IMR-90 (cell line): ENCODE measurements at regions not wholly inside any gene's neighbourhood (a gene's known extent, or its start where the extent isn't known, plus 50 kb on each side); places are given as distances from the start of the nearest gene placed in this dataset.

Experiments
- ATAC-seq: fragments of 200-7000 bp; cut with Tn5 transposase; 2 replicates; pipeline ENCODE4 v1.9.1; 2020; ENCODE audit warnings: low read depth, mild to moderate bottlenecking, moderate library complexity
- BruUV-seq: library from RNA; stranded (reverse); fragments of 400-500 nt; replicated peaks from 2 replicates; lab custom pipeline; 2021; lab: Mats Ljungman, UMichigan
- CTCF ChIA-PET: fragments of 300-600 bp; formaldehyde crosslinking; extraction: SDS; loops from one replicate; lab custom pipeline; 2021; ENCODE audit warnings: antibody characterized with exemption; lab: Yijun Ruan, JAX
- POLR2A ChIA-PET: fragments of 300-600 bp; sonication (Branson Sonifier 250); formaldehyde crosslinking; loops from one replicate; lab custom pipeline; 2022; ENCODE audit warnings: antibody characterized with exemption; ENCODE audit not compliant: unreplicated experiment; lab: Charles Lee
- DNase-seq: peaks from one replicate; pipeline ENCODE4 v3.0.0; 2013
- H2AFZ ChIP-seq: replicated peaks from 2 replicates; pipeline ENCODE3; 2013; ENCODE audit warnings: low read length, mild to moderate bottlenecking; ENCODE audit not compliant: poor library complexity
- H2AK5ac ChIP-seq: 2 replicates; pipeline ENCODE4 v1.6.1; 2013; ENCODE audit warnings: low read depth, low read length, inconsistent platforms
- H2AK9ac ChIP-seq: replicated peaks from 2 replicates; pipeline ENCODE3; 2013; ENCODE audit warnings: mild to moderate bottlenecking, low read depth, low read length, moderate library complexity; ENCODE audit not compliant: poor library complexity
- H2BK120ac ChIP-seq: 2 replicates; pipeline ENCODE4 v1.6.1; 2013; ENCODE audit warnings: low read depth, low read length, inconsistent platforms
- H2BK15ac ChIP-seq: 3 replicates; pipeline ENCODE4 v1.6.1; 2013; ENCODE audit warnings: low read depth, low read length, inconsistent platforms
- H2BK20ac ChIP-seq: 2 replicates; pipeline ENCODE4 v1.6.1; 2013; ENCODE audit warnings: low read depth, mild to moderate bottlenecking, inconsistent platforms, low read length, moderate library complexity
- H2BK5ac ChIP-seq: 2 replicates; pipeline ENCODE4 v1.6.1; 2013; ENCODE audit warnings: mild to moderate bottlenecking, low read depth, low read length, inconsistent platforms; ENCODE audit not compliant: poor library complexity, severe bottlenecking
- H3K14ac ChIP-seq: replicated peaks from 2 replicates; pipeline ENCODE4 v1.6.1; 2013; ENCODE audit warnings: low read depth, low read length, inconsistent platforms
- H3K18ac ChIP-seq: 2 replicates; pipeline ENCODE4 v1.6.1; 2013; ENCODE audit warnings: low read depth, low read length, control low read depth
- H3K23ac ChIP-seq: 2 replicates; pipeline ENCODE4 v1.6.1; 2013; ENCODE audit warnings: low read depth, low read length, inconsistent platforms
- H3K27ac ChIP-seq: 2 replicates; pipeline ENCODE4 v1.5.1; 2013; ENCODE audit warnings: mild to moderate bottlenecking, control low read depth, low read length; ENCODE audit not compliant: insufficient read depth
- H3K27me3 ChIP-seq: 2 replicates; pipeline ENCODE4 v1.6.1; 2013; ENCODE audit warnings: low read length; ENCODE audit not compliant: control insufficient read depth, insufficient read depth
- H3K36me3 ChIP-seq: 2 replicates; pipeline ENCODE4 v1.6.1; 2013; ENCODE audit warnings: low read length, mixed read lengths; ENCODE audit not compliant: control insufficient read depth, insufficient read depth
- H3K4ac ChIP-seq: 2 replicates; pipeline ENCODE4 v1.6.1; 2013; ENCODE audit warnings: low read depth, low read length, inconsistent platforms
- H3K4me1 ChIP-seq: 2 replicates; pipeline ENCODE4 v1.6.1; 2013; ENCODE audit warnings: low read length, mixed read lengths; ENCODE audit not compliant: control insufficient read depth, insufficient read depth
- H3K4me2 ChIP-seq: 2 replicates; pipeline ENCODE4 v1.6.1; 2013; ENCODE audit warnings: low read depth, mild to moderate bottlenecking, control low read depth, low read length, moderate library complexity
- H3K4me3 ChIP-seq: 2 replicates; pipeline ENCODE4 v1.5.1; 2013; ENCODE audit warnings: low read depth, mild to moderate bottlenecking, control low read depth, low read length, moderate library complexity; ENCODE audit not compliant: insufficient read depth
- H3K56ac ChIP-seq: 2 replicates; pipeline ENCODE4 v1.6.1; 2013; ENCODE audit warnings: low read length, inconsistent platforms; ENCODE audit not compliant: insufficient read depth; ENCODE audit errors: extremely low read depth
- H3K79me1 ChIP-seq, 2 experiments: 2 replicates each; pipeline ENCODE4 v1.6.1; 2013; ENCODE audit warnings: low read length in 2 of 2, inconsistent platforms in 1 of 2, low read depth in 1 of 2
- H3K9ac ChIP-seq: 2 replicates; pipeline ENCODE4 v1.6.1; 2013; ENCODE audit warnings: low read depth, low read length, control low read depth
- H3K9me1 ChIP-seq: 2 replicates; pipeline ENCODE4 v1.6.1; 2013; ENCODE audit warnings: low read length, inconsistent platforms; ENCODE audit not compliant: insufficient read depth
- H3K9me3 ChIP-seq: 2 replicates; pipeline ENCODE4 v1.6.1; 2013; ENCODE audit warnings: low read length; ENCODE audit not compliant: control insufficient read depth, insufficient read depth
- H4K20me1 ChIP-seq: 2 replicates; pipeline ENCODE4 v1.6.1; 2013; ENCODE audit warnings: low read length, inconsistent platforms; ENCODE audit not compliant: insufficient read depth
- H4K5ac ChIP-seq: 2 replicates; pipeline ENCODE4 v1.6.1; 2013; ENCODE audit warnings: mild to moderate bottlenecking, low read depth, low read length, control low read depth
- H4K8ac ChIP-seq, 2 experiments: 2 replicates each; pipeline ENCODE4 v1.6.1; 2013; ENCODE audit warnings: low read depth in 2 of 2, low read length in 2 of 2, control low read depth in 1 of 2, inconsistent platforms in 1 of 2
- H4K91ac ChIP-seq: 2 replicates; pipeline ENCODE4 v1.6.1; 2013; ENCODE audit warnings: low read depth, low read length, inconsistent platforms; ENCODE audit not compliant: insufficient read depth
- CEBPB ChIP-seq: IDR thresholded peaks from 2 replicates; pipeline ENCODE4 v1.6.1; 2012; ENCODE audit warnings: low read depth, low read length, improper control_type of control experiment
- SMC3 ChIP-seq: fragments of 150-350 bp; IDR thresholded peaks from 2 replicates; pipeline ENCODE4 v1.6.1; 2016; ENCODE audit warnings: low read depth, mild to moderate bottlenecking, antibody characterized with exemption, low read length, moderate library complexity
- WGBS, 2 experiments: methylation state at CpG; one replicate each; pipeline versions ENCODE4 v1.1.5 to v1.1.7; 2013; ENCODE audit warnings: missing lambda C conversion rate in 2 of 2; ENCODE audit not compliant: insufficient read length in 1 of 2; ENCODE audit errors: extremely low coverage in 2 of 2; 5-methylcytosine and 5-hydroxymethylcytosine counted together
- dilution Hi-C: fragments of 300-500 bp; cut with HindIII; formaldehyde crosslinking; loops from one replicate; pipeline ENCODE4 v1.14.3; 2018; ENCODE audit warnings: low sequenced_read_pairs; ENCODE audit not compliant: unreplicated experiment
- in situ Hi-C: fragments of 300-500 bp; cut with MboI; formaldehyde crosslinking; loops from 3 replicates; pipeline ENCODE4 v1.14.3; 2019; ENCODE audit warnings: low sequenced_read_pairs, inconsistent platforms, mixed read lengths
- intact Hi-C: fragments of 100-400 bp; cut with micrococcal nuclease; formaldehyde crosslinking; loops from 2 replicates; pipeline ENCODE4 v1.10.0; 2022

- Histone ChIP-seq H3K4me2 (no peak overlapping the region), H3K27me3 (no peaks in the 10 kb centered on the region), H2AK5ac (peak overlapping the region; percentile 11; the same call in 1 of the 2 replicates), H2BK15ac (no peak overlapping the region), H3K36me3 (no peaks in the 10 kb centered on the region), H2AFZ (peak overlapping the region; percentile 86), H3K4me3 (no peak overlapping the region), H2BK20ac (peak overlapping the region; percentile 82; the same call in 1 of the 2 replicates), H3K9me3 (no peaks in the 10 kb centered on the region), H4K20me1 (no peaks in the 10 kb centered on the region), H3K4ac (peak overlapping the region; percentile 65), H2BK5ac (no peak overlapping the region), H3K56ac (no peak overlapping the region), H3K9ac (no peak overlapping the region), H4K8ac (peak overlapping the region; percentile 4 to 38; a peak in 2 of 4 replicates), H3K9me1 (no peaks in the 10 kb centered on the region), H2AK9ac (no peak overlapping the region), H3K79me1 (no peaks in the 10 kb centered on the region), H3K23ac (peak overlapping the region; percentile 9; the same call in 1 of the 2 replicates), H3K18ac (0 out of 2 replicates have a peak overlapping the region, but pooled peaks have one; percentile 51), H3K14ac (peak overlapping the region; percentile 56; the same call in 1 of the 2 replicates), H4K91ac (peak overlapping the region; percentile 10; the same call in 1 of the 2 replicates), H2BK120ac (peak overlapping the region; percentile 10; the same call in 1 of the 2 replicates), H3K4me1 (peaks cover 4% of the 10 kb centered on the region; the same call in 1 of the 2 replicates), H4K5ac (peak overlapping the region; percentile 80), H3K27ac (no peak overlapping the region)
- in situ Hi-C loops (no loop called here), intact Hi-C loops (no loop called here), dilution Hi-C loops (no loop called here)
- ATAC-seq (no peak), DNase-seq (peak; percentile 43)
- peak; percentile 66 for TF ChIP-seq CEBPB
- TF ChIP-seq SMC3: no peak
- 59% methylated on average over 8 of the region's 13 CpGs; no CpG with 5 or more reads in 1 of the 2 experiments for WGBS, 2 experiments
- POLR2A ChIA-PET: no interaction called here
- no TSS peak for BruUV-seq
- CTCF ChIA-PET: no interaction called here
These were observed 334.9 kb upstream of the JARID2 start for GRCh38 chr6:14910692-14911547.
